Calu3 (cell line): ENCODE measurements at regions not wholly inside any gene's neighbourhood (a gene's known extent, or its start where the extent isn't known, plus 50 kb on each side); places are given as distances from the start of the nearest gene placed in this dataset.

Source experiments
- BruUV-seq: library from RNA; stranded (reverse); fragments of 400-500 nt; replicated peaks from 2 replicates; lab custom pipeline; 2021; lab: Mats Ljungman, UMichigan
- CTCF ChIA-PET: fragments of 300-600 bp; sonication (Branson Sonifier 250); formaldehyde crosslinking; loops from one replicate; lab custom pipeline; 2022; ENCODE audit warnings: antibody characterized with exemption; lab: Charles Lee
- DNase-seq: peaks from one replicate; pipeline ENCODE4 v3.0.0; 2022
- H3K27ac Mint-ChIP-seq: one replicate; pipeline ENCODE4 v1.8.0; 2022; ENCODE audit warnings: mixed read lengths; ENCODE audit not compliant: unreplicated experiment
- H3K27me3 Mint-ChIP-seq: one replicate; pipeline ENCODE4 v1.8.0; 2022; ENCODE audit warnings: mixed read lengths; ENCODE audit not compliant: unreplicated experiment
- H3K36me3 Mint-ChIP-seq: one replicate; pipeline ENCODE4 v1.8.0; 2022; ENCODE audit warnings: mild to moderate bottlenecking, moderate library complexity, mixed read lengths; ENCODE audit not compliant: insufficient read depth, unreplicated experiment
- H3K4me1 Mint-ChIP-seq: one replicate; pipeline ENCODE4 v1.8.0; 2022; ENCODE audit warnings: mild to moderate bottlenecking, low read depth, mixed read lengths; ENCODE audit not compliant: unreplicated experiment
- H3K4me3 Mint-ChIP-seq: one replicate; pipeline ENCODE4 v1.8.0; 2022; ENCODE audit warnings: mild to moderate bottlenecking, low read depth, moderate library complexity, mixed read lengths; ENCODE audit not compliant: unreplicated experiment
- H3K9me3 Mint-ChIP-seq: one replicate; pipeline ENCODE4 v1.8.0; 2022; ENCODE audit warnings: low read depth, mixed read lengths; ENCODE audit not compliant: unreplicated experiment
- intact Hi-C: fragments of 100-400 bp; cut with micrococcal nuclease; formaldehyde crosslinking; loops from one replicate; pipeline ENCODE4 v1.10.0; 2022; ENCODE audit not compliant: unreplicated experiment
- TF ChIP-seq, protein P1 (sequence below): fragments of 200-600 bp; IDR thresholded peaks from one replicate; pipeline ENCODE4 v1.8.0; 2022; ENCODE audit warnings: antibody characterized with exemption; ENCODE audit not compliant: unreplicated experiment

DNA sequence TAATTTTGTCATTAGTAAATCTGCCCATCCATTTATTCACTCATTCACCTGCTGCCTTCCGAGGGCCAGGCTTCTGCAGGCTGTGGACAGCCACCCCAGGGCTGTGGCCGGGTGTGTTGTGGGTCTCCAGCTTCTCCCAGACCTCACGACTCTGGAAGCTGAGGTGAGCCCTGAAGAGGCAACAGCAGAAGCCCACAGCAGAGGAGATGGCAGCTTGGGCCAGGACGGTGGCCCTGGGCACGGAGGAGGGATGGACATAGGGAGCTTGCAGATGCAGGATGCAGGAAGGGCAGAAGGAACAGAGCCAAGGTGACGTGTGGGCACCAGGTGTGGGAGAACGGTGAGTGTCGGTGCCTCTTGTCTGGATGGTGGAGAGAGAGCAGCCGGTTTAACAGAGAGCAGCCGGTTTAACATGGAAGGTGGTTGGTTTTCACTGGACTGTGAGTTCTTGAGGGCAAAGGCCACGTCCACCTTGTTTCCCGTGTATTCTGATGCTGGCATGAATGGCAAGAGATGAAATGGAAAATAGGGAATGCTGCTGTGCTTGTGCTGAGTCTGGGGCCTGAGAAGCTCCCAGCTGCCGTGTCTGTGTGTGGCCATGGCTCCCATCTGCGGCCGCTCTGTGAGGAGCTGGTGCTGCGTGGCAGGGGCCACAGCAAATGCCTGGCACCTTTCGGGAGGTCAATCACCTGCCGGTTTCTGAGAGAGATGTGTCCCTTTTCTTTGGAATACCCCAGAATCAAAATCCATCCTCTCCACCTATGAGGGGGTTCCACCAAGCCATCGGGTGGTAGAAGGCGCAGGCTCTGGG lies 669.9 kb downstream of the BRD1 start:
- H3K9me3 Mint-ChIP-seq = peaks cover 17% of the 10 kb centered on the region
- H3K27me3 Mint-ChIP-seq = no peaks in the 10 kb centered on the region
- H3K27ac Mint-ChIP-seq = no peak overlapping the region
- no TSS peak for BruUV-seq
- H3K36me3 Mint-ChIP-seq = peaks cover 5% of the 10 kb centered on the region
- TF ChIP-seq, protein P1, sequence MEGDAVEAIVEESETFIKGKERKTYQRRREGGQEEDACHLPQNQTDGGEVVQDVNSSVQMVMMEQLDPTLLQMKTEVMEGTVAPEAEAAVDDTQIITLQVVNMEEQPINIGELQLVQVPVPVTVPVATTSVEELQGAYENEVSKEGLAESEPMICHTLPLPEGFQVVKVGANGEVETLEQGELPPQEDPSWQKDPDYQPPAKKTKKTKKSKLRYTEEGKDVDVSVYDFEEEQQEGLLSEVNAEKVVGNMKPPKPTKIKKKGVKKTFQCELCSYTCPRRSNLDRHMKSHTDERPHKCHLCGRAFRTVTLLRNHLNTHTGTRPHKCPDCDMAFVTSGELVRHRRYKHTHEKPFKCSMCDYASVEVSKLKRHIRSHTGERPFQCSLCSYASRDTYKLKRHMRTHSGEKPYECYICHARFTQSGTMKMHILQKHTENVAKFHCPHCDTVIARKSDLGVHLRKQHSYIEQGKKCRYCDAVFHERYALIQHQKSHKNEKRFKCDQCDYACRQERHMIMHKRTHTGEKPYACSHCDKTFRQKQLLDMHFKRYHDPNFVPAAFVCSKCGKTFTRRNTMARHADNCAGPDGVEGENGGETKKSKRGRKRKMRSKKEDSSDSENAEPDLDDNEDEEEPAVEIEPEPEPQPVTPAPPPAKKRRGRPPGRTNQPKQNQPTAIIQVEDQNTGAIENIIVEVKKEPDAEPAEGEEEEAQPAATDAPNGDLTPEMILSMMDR = no peak
- CTCF ChIA-PET = no interaction called here
- no peak for DNase-seq
- no peak overlapping the region for H3K4me3 Mint-ChIP-seq
- no peaks in the 10 kb centered on the region for H3K4me1 Mint-ChIP-seq
- intact Hi-C loops = no loop called here

DNA sequence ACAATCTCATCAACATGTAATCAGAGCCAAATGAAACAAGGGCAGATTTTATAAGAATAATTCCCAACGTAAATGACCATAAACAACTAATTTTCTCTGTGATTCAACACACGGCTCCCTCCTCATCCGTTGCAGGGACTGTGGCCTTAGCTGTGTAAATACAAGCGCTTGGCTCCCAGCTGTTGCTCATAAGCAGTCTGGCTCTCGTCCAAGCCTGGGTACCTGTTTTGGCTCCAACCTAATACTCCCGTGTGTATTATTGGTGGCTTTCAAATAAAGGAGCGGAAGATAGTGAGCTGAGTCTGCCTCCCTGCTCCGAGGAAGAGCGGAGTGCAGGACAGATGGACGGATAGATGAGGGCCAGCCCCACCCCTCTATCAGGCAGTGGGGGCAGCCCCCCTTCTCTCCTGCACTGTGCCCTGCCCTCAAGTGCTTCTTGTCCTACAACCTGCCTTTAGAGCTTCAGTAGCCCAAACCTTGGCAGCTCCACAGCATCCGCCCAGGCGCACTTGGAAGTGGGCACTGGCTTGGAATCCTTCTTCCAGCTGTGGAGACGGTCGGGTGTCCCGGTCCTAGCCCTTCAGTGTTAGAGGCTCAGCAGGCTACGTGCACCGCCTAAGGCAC lies 670.9 kb downstream of the BRD1 start:
- Mint-ChIP-seq H3K9me3 (peaks cover 13% of the 10 kb centered on the region), H3K27ac (peak overlapping the region; percentile 70), H3K4me1 (no peaks in the 10 kb centered on the region), H3K27me3 (no peaks in the 10 kb centered on the region), H3K36me3 (peaks cover 5% of the 10 kb centered on the region), H3K4me3 (no peak overlapping the region)
- CTCF ChIA-PET = no interaction called here
- BruUV-seq = no TSS peak
- TF ChIP-seq, protein P1 = no peak
- intact Hi-C loops = no loop called here
- no peak for DNase-seq

DNA sequence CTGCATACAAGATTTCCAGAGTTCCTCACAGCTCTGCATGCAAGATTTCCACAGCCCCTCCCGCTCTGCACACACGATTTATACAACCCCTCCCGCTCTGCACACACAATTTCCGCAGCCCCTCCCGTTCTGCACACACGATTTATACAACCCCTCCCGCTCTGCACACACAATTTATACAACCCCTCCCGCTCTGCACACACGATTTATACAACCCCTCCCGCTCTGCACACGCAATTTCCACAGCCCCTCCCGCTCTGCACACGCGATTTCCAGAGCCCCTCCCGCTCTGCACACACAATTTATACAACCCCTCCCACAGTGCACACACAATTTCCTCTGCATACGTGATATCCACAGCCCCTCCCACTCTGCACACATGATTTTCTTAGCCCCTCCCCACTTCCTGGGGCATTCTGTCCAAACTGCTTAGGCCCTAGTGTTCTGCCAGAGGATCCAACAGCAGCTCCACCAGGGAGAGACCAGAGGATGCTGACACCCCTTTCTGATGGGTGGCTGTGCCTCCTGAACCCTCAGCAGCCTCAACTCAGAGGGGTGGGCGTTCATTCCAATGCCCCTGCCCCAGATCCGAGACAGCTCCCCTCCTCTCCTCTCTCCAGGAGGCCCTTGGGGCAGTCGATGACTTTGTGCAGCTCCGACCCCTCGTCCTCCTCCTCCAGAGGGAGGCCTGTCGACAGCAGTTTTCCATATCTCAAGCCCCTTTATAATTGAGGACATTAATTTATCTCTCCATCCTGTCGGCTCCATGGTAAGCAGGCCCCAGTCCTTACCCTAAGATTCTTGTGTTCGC lies 671.7 kb downstream of the BRD1 start:
- no peaks in the 10 kb centered on the region for H3K27me3 Mint-ChIP-seq
- BruUV-seq = no TSS peak
- intact Hi-C loops = no loop called here
- H3K9me3 Mint-ChIP-seq = peaks cover 11% of the 10 kb centered on the region
- TF ChIP-seq, protein P1 = no peak
- no peak for DNase-seq
- H3K36me3 Mint-ChIP-seq = peaks cover 5% of the 10 kb centered on the region
- H3K27ac Mint-ChIP-seq = peak overlapping the region; percentile 70
- H3K4me1 Mint-ChIP-seq = no peaks in the 10 kb centered on the region
- CTCF ChIA-PET = no interaction called here
- H3K4me3 Mint-ChIP-seq = no peak overlapping the region

DNA sequence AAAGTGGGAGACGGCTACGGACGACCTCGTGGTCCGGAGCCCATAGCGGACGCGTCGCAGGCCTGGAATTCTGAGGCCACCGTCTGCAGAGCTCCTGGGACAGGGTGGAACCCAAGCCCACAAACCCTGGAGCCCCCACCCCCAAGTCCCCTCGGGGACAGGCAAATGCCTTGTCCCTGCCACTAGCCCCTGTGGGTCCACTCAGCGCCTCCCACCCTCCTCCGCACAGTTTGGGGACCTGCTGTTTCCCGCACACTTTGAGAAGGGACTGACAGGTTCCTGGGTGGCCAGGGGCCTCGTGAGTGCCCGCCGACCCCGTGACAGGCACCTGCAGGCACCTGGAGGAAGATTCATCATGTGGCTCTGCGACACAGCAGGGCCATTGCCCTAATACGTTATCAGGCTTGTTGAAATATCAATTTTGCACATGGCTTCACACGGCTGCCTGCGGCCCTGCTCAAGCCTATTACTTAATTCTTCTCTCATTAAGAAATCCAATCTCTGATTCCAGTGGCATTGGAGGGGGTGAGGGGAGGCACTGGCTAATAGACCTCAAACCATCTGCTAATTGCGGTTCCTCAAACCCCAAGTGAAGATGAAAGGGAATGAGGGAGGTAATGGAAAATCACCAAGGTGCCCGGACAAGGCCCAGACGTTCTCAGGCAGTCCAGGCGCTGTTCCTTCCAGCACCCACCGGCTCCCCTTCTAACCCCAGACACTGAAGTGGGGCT lies 672.5 kb downstream of the BRD1 start:
- Mint-ChIP-seq H3K36me3 (peaks cover 1% of the 10 kb centered on the region), H3K4me3 (no peak overlapping the region), H3K9me3 (peaks cover 10% of the 10 kb centered on the region), H3K27ac (no peak overlapping the region), H3K4me1 (no peaks in the 10 kb centered on the region), H3K27me3 (no peaks in the 10 kb centered on the region)
- no peak for DNase-seq
- intact Hi-C loops = no loop called here
- TF ChIP-seq, protein P1 = no peak
- no TSS peak for BruUV-seq
- CTCF ChIA-PET = no interaction called here
